ENCODE measurements at regions not wholly inside any gene's neighbourhood (a gene's known extent, or its start where the extent isn't known, plus 50 kb on each side); places are given as distances from the start of the nearest gene placed in this dataset.

DNA sequence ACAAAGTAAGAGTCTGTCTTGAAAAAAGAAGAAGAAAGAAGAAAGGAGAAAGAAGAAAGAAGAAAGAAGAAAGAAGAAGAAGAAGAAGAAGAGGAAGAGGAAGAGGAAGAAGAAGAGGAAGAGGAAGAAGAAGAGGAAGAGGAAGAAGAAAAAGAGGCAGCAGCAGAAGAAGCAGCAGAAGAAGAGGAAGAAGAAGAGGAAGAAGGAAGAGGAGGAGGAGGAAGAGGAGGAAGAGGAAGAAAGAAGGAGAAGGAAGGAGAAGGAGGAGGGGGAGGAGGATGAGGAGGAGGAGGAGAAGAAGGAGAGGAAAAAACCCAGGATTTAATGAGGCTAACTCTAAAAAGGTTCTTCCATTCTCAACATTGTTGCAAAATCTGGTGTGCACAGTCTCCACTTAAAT lies 95.4 kb upstream of the PDE10A start:
- no peak for DNase-seq (ENCODE audit: low spot score)
- in situ Hi-C loops (cut with MboI; ENCODE audit: low pct_unique_long_range_greater_than_20kb, low sequenced_read_pairs, unreplicated experiment): no loop called here
- TF ChIP-seq, protein P1, sequence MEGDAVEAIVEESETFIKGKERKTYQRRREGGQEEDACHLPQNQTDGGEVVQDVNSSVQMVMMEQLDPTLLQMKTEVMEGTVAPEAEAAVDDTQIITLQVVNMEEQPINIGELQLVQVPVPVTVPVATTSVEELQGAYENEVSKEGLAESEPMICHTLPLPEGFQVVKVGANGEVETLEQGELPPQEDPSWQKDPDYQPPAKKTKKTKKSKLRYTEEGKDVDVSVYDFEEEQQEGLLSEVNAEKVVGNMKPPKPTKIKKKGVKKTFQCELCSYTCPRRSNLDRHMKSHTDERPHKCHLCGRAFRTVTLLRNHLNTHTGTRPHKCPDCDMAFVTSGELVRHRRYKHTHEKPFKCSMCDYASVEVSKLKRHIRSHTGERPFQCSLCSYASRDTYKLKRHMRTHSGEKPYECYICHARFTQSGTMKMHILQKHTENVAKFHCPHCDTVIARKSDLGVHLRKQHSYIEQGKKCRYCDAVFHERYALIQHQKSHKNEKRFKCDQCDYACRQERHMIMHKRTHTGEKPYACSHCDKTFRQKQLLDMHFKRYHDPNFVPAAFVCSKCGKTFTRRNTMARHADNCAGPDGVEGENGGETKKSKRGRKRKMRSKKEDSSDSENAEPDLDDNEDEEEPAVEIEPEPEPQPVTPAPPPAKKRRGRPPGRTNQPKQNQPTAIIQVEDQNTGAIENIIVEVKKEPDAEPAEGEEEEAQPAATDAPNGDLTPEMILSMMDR (IDR thresholded peaks at IDR 0.05; ENCODE audit: extremely low read depth, insufficient read depth, missing control alignments): no peak

DNA sequence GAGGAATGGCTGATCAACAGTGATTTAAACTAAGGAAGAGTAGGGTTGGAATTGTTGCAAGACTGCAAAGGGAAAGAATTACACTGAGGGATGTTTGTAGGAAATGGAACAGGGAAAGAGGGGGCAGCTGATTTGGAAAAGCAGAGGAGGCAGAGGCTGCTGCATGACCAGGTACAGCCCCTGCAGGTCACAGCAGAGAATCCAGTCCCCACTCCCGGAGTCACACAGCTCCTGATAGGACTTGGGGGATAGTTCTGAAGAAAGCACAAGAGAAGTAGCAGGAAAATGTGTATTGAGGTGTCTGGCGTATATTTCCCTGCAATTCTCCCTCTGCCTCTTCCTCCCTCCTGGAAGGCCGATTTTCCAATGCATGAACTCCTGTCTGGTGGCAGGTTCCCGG lies 92.5 kb upstream of the PDE10A start:
- DNase-seq (ENCODE audit: low spot score): no peak

GRCh38 chr6:165753506-165753905 lies 90.5 kb upstream of the PDE10A start:
- TF ChIP-seq, protein P1 (IDR thresholded peaks at IDR 0.05; ENCODE audit: extremely low read depth, insufficient read depth, missing control alignments): no peak
- in situ Hi-C loops (cut with MboI; ENCODE audit: low pct_unique_long_range_greater_than_20kb, low sequenced_read_pairs, unreplicated experiment): no loop called here

More for the DNA sequence above, 92.5 kb upstream of the PDE10A start:
- TF ChIP-seq, protein P1 (IDR thresholded peaks at IDR 0.05; ENCODE audit: extremely low read depth, insufficient read depth, missing control alignments): no peak
- in situ Hi-C loops (cut with MboI; ENCODE audit: low pct_unique_long_range_greater_than_20kb, low sequenced_read_pairs, unreplicated experiment): no loop called here

DNA sequence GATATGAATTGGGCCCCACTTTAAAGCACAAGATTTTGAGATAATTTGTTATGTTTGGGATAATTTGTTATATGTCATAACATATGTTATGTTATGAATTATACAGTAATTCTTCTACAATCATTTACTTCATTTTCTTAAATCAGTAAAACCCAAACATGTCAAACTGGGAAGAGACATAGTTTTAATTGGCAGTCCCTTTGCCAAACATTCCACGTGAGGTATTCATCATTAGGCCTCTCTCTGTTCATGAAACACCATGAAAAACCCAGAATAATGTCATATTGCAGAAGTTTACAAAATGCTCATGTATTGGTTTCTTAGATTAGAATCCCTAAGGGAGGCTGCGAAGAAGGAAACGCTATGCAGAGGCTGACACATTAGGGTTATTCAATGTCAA lies 89.4 kb upstream of the PDE10A start:
- in situ Hi-C loops (cut with MboI; ENCODE audit: low pct_unique_long_range_greater_than_20kb, low sequenced_read_pairs, unreplicated experiment): no loop called here
- TF ChIP-seq, protein P1 (IDR thresholded peaks at IDR 0.05; ENCODE audit: extremely low read depth, insufficient read depth, missing control alignments): no peak
- no peak for DNase-seq (ENCODE audit: low spot score)

More at GRCh38 chr6:165753506-165753905, 90.5 kb upstream of the PDE10A start:
- DNase-seq (ENCODE audit: low spot score): no peak

GRCh38 chr6:165751486-165751885 lies 88.4 kb upstream of the PDE10A start:
- in situ Hi-C loops (cut with MboI; ENCODE audit: low pct_unique_long_range_greater_than_20kb, low sequenced_read_pairs, unreplicated experiment): no loop called here
- TF ChIP-seq, protein P1 (IDR thresholded peaks at IDR 0.05; ENCODE audit: extremely low read depth, insufficient read depth, missing control alignments): no peak
- DNase-seq (ENCODE audit: low spot score): no peak

DNA sequence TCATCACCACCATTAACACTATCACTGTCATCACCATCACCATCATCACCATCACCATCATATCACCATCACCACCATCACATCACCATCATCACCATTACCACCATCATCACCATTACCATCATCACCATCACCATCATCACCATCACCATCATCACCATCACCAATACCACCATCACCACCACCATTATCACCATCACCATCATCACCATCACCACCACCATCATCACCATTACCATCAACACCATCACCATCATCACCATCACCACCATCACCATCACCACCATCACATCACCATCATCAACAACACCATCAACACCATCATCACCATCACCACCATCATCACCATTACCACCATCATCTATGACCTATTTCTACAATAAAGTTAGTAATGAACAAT lies 86.1 kb upstream of the PDE10A start:
- TF ChIP-seq, protein P1 (IDR thresholded peaks at IDR 0.05; ENCODE audit: extremely low read depth, insufficient read depth, missing control alignments): no peak
- no peak for DNase-seq (ENCODE audit: low spot score)

DNA sequence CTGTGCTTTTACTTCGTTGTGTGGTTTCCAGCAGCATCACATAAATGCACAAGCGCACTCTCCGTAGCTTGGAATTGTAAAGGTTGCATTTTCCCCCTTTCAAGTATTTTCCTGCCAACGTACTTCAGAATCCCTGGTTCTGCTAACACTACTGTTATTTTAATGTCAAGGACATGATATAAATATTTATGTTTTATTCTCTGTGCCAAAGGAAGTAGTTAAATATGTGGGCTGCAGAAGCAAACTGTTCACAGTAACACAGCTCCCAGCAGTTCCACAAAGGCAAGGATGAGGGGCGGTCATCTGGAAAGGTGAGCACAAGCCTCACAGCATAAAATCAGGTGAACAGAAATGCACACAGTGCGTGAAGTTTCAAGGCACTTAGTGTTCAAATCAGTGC lies 85.3 kb upstream of the PDE10A start:
- no peak for DNase-seq (ENCODE audit: low spot score)
- TF ChIP-seq, protein P1 (IDR thresholded peaks at IDR 0.05; ENCODE audit: extremely low read depth, insufficient read depth, missing control alignments): no peak
- in situ Hi-C loops (cut with MboI; ENCODE audit: low pct_unique_long_range_greater_than_20kb, low sequenced_read_pairs, unreplicated experiment): no loop called here

More for the DNA sequence above, 86.1 kb upstream of the PDE10A start:
- in situ Hi-C loops (cut with MboI; ENCODE audit: low pct_unique_long_range_greater_than_20kb, low sequenced_read_pairs, unreplicated experiment): no loop called here

Data from GM13977 (cell line).